ENCODE measurements at regions not wholly inside any gene's neighbourhood (a gene's known extent, or its start where the extent isn't known, plus 50 kb on each side); places are given as distances from the start of the nearest gene placed in this dataset.

DNA sequence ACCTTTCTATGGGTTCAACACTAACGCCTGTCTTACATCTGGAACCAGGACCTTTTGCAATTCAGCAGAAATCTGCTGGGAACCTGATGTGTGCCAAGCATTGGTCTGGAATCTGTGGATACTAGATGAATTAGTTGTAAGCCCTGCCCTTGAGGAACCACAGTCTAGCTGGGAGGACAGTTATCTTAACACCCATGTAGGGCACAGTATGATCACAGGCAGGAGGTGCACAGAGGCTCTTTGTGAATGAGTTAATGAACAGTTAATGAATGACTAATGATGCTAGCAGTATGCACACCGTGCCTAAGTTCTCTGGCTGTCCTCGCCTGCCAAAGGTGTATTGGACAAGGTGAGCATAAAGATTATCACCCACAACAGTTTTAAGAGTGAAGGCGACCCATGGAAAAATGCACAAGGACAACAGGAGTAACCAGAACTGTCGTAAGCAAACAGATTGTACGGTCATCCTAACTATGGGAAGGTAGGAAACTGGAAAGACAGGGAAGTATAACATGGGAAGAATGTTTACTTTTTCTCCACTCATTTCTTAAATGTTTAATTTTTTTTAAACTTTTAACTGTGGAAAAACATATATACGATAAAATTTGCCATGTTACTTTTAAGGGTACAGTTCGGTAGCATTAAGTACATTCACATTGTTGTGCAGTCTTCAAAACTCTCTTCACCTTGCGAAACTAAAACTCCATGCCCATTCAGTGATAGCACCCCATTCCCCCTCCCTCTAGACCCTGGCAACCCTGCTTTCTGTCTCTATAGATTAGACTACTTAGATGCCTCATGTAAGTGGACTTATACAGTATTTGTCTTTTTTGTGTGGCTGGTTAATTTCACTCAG is 139.9 kb downstream of the CXCL12 start:
- DNase-seq (ENCODE audit: low read depth, low spot score) = no peak

DNA sequence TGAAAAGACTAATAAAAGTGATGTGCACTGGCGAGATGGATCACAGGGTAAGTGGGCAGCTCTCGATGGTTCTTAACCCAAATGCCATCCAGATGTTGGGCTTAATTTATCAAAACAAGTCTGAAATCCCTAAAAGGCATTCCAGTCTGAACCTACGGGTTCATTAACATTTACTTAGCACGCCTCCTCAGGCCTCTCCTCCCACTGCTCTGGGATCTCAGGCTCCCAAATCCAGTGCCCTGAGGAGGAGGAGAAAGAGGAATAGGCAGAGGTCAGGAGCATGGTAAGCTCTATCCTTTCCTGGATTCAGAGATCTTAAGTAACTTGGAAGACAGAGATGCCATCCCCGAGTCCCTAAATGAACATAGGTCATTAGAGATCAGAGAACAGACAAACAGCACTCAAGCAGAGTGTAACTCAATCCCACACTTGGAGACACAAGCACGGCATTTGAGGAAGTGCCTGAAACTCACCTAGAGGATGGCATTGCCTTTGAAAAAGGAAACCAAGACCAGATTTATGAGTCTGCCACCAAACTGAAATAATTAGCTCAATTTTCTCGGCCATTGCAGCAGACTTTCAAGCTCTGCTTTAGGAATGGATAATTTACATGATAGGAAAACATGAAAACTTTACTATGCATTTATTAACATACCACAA is 140.9 kb downstream of the CXCL12 start:
- DNase-seq (ENCODE audit: low read depth, low spot score) = no peak

DNA sequence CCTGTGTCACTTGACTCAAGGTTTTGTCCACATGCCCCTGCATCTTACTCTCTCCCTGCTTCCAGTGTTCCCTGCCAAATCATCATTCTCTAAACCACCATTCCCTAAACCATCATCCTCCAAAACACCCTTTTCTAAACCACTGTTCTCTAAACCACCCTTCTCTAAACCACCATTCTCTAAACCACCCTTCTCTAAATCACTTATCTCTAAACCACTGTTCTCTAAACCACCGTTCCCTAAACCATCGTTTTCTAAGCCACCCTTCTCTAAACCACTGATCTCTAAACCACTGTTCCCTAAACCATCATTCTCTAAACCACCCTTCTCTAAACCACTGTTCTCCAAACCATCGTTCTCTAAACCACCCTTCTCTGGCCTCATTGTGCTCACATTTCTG is 142.1 kb downstream of the CXCL12 start:
- no peak for DNase-seq (ENCODE audit: low read depth, low spot score)

DNA sequence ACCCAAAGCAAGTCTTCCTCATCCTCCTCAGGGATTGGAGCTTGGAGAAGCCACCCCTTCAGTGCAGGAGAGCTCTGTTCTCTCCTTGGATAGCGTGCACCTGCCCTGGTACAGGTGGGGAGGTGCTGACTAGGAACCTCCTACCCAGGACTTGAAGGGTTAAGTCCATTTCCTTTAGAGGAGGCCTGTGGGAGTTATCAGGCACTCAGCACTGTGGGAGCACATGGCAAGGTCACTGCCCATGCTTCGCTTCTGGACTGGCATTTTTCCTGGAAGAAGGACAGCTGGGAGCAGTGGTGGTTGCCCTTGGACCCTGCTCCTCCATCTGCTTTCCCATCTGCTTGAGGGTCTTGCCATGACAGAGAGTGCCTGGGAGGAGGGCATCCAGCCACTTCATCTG is 142.8 kb downstream of the CXCL12 start:
- DNase-seq (ENCODE audit: low read depth, low spot score) = no peak

DNA sequence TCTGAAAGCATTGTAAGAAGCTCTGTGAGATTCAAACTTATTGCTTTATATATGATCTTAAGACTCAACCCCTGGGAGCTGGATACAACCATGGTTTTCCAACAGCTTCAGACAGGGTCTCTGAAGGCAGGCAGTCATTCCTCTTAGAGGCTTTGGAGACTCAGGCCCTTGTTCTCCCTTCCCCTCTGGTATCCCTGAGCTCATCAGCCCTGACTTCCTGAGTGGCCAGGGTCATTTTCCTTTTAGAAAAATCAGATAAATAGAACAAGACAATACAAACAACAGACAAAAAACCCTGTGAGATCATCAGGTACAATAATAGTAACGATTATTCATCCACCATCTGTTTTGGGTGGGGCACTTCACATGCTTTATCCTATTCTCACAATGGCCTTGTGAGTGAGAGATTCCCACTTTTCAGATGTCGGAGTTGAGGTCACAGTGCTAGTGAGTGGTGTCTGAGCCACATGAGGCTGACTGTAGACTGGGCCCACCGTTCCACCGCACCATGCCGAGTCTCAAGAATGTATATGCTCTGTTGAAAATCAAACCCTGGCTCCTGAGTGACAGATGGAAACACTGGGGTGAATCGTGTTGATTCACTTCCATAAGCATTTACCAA is 144.2 kb downstream of the CXCL12 start:
- no peak for DNase-seq (ENCODE audit: low read depth, low spot score)

DNA sequence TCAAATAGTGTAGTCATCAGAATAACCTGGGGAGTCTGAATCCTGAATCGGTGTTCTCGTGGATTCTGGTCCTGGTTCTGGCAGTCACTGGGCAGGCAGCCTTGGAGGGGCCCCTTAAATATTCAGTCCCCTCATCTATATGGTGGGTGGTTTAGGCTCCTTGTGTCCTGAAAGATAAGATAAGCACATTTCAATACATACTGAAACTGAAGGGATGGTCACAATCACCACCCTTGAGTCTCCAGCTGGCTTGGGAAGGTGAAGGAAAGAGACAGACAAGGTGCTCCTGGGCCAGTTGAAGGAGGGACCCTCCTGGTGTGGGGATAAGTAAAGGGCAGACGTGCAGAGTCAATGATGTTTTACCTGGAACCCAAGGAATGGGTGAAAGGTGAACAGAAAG is 146.7 kb downstream of the CXCL12 start:
- DNase-seq (ENCODE audit: low read depth, low spot score) = no peak

DNA sequence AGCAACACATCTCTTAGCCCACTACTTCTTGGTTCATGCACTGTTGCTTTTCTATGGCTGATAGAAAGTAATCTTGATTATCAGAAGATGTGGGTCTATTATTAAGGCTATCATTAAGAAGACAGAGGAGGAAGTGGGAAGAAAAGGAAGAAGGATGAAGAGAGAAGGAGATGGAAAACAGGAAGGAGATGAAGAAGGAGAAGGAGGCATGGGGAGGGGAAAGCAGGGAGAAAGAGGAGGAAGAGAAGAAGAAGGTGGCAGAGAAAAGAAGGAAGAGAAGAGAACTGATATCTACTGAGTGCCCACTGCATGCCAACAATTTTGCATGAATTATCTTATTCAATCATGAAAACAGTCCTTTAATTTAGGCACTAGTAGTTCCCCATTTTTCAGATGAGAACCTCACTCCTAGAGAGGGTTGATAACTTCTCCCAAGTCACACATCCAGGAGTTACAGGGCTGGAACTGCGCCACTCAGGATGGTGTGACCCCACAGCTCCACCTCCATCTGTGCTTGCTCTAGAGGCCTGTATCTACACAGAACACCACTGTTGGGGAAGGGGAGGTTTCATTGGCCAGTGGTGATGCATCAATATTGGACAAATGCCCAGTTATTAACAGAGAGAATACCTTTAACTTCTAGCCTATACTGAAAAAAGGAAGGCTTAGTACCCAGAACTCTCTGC is 147.4 kb downstream of the CXCL12 start:
- no peak for DNase-seq (ENCODE audit: low read depth, low spot score)

DNA sequence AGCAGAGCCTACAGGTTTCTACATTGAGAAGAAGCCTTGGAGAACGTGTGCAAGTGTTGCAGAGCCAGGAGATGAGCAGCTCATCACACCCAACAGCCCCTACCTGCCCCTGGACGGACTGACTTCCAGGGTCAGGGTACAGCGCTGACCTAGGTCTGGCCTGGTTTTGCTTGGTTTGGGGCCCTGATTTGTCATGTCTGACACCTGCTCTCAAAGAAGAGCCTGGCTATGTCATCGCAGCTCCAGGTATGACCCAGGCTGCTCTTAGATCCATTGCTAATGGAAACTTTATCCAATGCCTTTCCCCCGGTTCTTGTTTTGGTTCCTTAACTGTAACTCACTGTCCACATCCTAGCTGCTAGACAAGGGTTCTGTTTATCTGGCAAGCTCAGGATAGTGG is 149.5 kb downstream of the CXCL12 start:
- no peak for DNase-seq (ENCODE audit: low read depth, low spot score)

DNA sequence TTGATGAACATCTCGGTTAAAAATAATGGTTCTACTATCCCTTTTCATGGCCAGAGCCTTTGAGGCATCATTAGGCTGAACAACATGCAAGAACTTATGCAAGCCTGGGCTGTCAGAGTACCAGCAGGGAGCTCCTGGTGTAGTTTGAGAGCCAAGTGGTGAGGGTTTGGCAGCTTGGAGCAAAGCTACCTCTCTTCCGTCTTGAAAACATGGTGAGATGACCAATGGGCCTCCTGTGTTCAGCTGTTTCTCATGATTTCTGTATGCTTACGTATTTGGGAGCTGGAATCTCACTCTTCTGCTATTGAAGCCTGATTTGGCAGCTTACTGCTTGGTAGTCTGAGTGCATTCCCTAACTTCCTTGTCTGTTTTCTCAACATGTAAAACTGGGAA is 150.4 kb downstream of the CXCL12 start:
- no peak for DNase-seq (ENCODE audit: low read depth, low spot score)

DNA sequence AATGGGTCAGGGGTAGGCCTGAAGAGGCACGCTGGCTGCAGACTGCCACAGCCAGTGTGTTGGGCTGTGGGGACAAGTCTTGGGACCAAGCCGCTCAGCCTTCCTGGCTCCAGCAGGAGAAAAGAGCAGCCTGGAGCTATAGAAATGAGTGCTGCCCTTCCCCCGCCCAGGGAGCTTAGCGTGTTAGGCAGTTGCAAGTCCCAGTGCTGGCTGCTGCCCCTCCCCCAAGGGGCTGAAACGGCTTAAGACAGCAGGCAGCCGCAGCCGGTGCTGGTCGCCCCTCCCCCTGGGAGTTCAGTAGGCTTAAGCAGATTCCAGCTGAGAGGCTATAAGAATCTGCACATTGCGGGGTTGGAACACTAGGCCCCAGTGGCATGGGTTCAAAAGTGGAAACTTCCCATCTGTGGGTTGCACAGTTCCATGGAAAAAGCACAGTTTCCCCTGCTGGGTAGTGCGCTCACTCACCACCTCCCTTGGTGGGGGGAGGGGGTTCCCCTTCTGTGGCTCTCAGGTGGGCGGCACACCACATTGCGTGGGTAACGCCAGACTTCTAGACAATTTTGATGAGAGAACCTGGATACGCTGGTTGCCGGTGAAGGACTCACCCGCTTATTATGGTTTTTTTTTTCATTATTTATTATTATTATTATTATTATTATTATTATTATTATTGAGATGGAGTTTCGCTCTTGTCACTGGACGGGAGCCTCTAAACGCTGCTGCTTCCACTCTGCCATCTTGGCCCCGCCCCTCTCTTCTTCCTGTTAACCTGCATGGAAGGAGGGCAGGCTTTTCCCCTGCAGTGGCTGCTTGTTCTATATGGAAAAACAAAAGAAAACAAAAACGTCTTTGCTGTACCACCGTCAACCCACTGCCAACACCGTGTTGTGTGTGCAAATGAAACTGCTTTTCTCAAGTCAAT is 151.1 kb downstream of the CXCL12 start:
- no peak for DNase-seq (ENCODE audit: low read depth, low spot score)

DNA sequence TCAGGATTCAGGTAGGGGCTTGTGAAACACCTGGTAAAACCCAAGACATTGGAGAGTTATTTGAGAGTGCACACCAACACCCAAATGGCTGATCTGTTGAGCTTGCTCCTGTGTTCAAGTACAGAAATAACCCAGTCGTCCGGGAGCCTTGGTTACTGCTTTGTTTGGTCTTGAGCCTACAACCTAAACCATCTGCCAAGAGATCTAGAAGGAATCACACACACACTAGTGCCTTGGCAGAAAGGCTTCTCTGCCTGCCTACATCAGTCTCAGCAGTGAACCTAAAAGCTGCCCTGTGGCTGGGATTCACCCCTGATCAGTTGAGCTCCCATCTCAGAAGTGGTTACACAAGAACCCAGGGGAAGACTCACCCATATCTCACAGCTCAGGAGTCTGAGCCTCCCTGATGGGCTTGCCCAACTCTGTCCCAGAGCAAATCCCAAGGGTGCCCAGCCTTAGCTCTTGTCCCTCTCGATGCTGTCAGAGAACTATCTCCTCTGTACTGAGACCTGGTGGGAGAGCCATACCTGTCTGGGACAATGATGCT is 167.6 kb downstream of the CXCL12 start:
- DNase-seq (ENCODE audit: low read depth, low spot score) = no peak

DNA sequence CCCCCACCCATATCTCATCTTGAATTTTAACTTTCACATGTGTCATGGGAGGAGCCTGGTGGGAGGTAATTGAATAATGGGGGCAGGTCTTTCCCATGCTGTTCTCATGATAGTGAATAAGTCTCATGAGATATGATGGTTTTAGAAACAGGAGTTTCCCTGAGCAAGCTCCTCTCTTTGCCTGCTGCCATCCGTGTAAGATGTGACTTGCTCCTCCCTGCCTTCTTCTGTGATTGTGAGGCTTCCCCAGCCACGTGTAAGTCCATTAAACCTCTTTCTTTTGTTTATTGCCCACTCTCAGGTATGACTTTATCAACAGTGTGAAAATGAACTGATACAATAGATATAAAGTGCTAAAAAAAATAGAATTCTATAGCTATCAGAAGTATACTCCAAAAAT is 168.8 kb downstream of the CXCL12 start:
- DNase-seq (ENCODE audit: low read depth, low spot score) = no peak

DNA sequence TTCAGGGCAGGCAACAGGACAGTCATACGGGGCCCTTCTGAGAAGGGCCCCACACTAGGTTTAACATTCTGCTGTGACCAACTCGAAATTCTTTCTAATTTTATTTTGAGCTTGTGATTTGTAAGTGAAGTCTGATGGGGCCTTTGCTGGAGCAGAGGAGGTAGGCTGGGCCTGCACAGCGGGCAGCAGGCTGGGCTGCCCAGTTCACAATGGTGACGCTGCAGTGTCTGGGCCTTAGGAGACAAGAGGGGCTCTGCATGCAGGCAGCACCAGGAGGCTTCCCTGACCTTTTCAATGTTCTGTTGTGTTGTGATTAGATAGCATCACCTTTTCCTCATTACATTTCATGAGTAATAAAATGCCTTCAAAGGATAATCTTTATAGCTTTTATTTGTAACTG is 175.1 kb downstream of the CXCL12 start:
- DNase-seq (ENCODE audit: low read depth, low spot score) = no peak

DNA sequence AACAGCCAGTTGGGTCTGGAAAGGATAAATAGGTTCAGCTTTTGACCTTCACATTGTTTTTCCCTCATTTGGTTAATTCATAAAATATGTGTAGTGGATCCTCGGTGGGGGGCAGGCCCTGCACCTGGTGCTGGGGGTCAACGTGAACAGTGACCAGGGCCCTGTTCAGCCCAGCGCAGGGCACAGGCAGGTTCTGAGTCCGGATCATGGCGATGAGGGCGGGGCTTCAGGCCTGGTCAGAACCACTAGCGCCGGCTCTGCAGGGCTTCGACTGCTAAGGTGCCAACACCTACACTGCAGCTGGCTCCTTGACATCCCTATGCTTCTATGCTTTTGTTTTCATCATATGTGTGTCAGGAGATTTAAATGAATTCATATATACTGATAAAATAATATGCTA is 177.7 kb downstream of the CXCL12 start:
- no peak for DNase-seq (ENCODE audit: low read depth, low spot score)

DNA sequence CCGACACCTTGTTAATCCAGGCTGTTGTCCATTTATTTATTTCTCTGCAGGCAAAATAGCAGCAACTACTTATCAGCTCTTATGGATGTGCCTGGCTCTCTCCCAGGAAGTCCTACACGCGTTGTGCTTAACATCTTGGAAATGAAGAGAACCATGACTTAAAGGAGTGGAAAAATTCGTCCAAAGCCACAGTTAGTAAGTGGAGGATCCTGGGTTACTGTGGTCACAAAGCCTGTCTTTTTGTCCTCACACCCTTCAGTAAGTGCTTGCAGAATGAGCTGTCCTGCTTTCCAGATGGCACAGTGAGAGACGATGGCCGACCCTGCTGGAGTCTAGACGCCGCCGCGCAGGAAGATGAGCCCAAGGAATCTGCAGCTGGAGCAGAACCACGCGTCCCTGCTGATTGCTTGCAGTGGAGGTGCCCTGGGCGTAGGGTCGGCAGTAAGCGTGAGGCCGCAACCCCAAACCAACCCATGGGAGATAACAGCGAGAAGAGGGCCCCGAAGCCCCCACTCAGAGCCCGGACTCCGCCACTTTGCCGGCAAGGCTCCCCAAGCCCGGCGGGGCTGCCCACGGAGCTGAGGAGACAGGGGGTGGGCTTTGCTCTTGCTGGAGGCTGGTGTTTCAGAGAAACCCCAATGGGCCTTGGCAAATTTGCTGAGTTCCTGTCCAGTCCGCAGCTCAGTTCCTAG is 178.6 kb downstream of the CXCL12 start:
- DNase-seq (ENCODE audit: low read depth, low spot score) = no peak

DNA sequence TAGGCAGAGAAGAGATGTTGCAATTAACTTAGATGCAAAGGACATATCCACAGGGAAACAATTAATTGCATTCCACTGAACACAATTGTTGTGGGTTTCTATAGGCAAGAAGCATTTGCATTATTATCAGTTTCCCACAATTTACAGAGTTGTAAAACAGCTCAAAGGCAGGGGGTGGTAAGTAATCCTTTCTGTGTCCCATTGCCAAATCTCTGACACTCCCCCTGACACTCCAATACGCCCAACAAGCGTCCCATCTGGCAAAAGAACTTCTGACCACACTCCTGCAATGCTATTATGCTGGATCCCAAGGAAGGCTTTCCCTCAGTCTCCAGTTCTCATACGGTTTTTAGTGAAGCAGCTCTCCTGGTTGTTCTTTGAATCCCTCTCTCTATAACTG is 179.8 kb downstream of the CXCL12 start:
- DNase-seq (ENCODE audit: low read depth, low spot score) = no peak

DNA sequence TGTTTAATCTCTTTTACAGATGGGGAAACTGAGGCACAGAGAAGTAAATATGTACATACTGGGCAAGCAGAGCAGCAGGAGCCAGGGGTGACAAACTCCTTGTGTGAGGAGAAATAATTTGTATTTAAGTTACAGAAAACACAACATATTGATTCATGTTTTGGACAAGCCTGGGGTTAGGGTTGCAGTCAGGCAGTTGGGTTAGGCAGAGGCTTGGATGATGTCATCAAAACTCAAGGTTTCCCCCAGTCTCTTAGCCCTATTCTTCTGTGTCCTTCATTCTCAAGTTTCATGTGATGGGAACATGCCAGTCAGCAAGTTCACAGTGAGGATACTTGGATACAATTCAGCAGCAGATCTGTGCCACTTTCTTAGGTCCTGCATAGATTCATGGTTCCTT is 181.4 kb downstream of the CXCL12 start:
- DNase-seq (ENCODE audit: low read depth, low spot score) = no peak

DNA sequence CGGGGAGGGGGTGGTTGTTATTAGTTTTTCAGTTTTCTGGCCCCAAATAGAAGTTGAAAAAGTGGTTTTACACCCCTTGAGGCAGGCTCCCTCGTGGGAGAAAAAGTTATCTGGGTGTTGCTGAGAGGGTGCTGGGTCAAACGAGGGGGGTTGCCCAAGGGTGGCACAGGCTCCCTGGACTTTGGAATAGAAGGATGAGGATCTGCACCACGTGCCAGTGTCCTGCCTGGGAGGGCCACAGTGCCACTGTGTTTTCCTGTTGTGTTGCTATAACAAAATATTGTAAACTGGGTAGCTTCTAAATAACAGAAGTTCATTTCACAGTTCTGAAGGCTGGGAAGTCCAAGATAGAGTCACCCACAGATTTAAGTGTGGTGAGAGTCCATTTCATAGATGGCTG is 181.9 kb downstream of the CXCL12 start:
- no peak for DNase-seq (ENCODE audit: low read depth, low spot score)

DNA sequence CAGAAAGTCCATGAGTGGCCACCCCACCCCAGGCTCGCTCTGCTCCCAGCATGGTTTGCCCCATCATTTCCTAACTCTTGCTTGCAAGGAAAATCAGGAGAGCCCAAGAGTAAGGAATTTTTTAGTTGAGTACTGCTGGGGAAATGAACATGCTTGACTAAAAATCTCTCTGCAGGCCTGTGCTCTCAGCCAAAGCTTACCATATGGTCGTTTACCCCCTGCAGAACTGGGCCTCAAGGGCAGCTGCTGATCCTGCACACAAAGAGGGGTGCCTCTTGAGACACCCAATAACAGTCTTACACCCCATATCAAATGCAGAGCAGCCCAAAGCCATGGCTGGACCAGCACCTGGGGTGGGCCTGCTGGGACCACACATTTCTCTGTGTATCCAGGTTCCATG is 183.2 kb downstream of the CXCL12 start:
- DNase-seq (ENCODE audit: low read depth, low spot score) = no peak

DNA sequence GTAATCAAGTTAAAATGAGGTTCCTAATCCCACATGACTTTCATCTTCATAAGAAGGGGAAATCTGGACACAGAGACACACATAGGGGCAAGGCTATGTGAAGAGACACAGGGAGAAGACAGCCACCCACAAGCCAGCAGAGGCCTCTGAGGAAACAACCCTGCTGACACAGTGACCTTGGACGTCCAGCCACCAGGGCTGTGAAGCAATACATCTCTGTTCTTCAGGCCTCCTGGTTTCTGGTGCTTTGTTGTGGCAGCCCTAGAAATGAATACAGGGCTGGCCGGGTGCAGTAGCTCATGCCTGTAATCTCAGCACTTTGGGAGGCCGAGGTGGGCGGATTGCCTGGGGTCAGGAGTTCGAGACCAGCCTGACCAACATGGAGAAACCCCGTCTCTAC is 183.9 kb downstream of the CXCL12 start:
- no peak for DNase-seq (ENCODE audit: low read depth, low spot score)
